Stimulated activated CD4-positive, alpha-beta T cell treated with anti-CD3 and anti-CD28 coated beads, Interleukin-1b, Interleukin-23, amount 100 ng/mL, for 4 hours (primary cell): ENCODE measurements at regions not wholly inside any gene's neighbourhood (a gene's known extent, or its start where the extent isn't known, plus 50 kb on each side); places are given as distances from the start of the nearest gene placed in this dataset.

Experiments
- DNase-seq, 2 donors: peaks; one replicate each; pipeline ENCODE4 v3.0.0-alpha.2; 2020; ENCODE audit warnings: low read depth in 2 of 2

DNA sequence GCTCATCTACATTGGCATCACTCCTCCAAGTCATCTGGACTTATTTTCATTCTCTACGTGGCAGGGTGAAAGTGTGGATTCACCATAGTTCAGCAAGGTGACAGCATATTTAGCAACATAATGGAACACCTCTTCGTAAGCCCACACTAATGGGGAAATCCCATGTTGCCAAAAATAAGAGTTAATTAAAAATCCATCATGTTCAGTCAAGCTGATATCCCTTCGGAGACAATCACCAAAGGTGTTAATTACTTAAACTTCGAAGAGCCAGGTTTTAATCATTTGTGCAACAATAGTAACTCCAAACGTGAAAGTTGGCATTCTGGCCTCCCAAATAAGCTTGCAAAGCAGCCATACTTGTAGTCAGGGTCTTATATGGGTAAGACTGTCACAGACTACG lies 242.9 kb downstream of the NSG2 start:
- no peak for DNase-seq

DNA sequence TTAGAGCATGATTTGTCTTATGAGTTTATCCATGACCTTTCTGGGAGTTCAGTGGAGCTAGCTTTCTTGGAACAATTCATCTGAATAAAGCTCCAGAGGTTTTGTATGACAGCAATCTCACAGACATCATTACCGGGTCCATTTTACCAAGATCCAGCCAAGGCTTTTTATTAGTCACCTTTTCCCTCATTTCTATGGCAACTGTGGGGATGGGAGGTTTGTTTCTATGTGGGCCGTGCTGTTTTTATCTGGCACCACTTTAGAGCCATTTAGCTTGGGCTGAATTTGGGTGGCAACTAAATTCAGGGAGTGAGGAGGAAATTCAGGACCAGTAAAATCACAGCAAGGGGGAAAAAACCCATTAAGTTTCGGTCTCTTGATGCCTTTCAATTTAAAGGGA lies 245.7 kb downstream of the NSG2 start:
- DNase-seq = no peak

DNA sequence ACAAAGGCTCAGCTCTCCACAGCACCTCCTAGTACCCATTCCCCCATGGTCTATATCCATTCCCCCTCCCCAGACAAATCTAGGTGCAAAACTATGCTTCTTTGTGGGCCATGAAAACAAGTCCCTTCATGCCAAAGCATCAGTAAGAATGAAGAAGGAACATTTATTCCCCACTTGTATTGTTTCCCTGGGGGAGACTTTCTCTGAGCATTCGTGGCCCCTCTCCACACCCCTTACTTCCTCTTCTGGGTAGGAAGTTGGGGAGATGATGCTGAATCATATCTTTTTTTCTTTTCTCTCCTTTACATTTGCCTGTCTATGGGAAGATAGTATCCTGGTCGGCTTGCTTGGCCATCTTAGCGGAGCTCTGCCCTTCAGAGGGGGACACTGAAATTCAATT lies 246.8 kb downstream of the NSG2 start:
- no peak for DNase-seq

GRCh38 chr5:174293006-174293405 lies 247.5 kb downstream of the NSG2 start:
- DNase-seq = no peak

GRCh38 chr5:174293481-174293880 lies 248.0 kb downstream of the NSG2 start:
- DNase-seq = no peak

- no peak for DNase-seq
Observed at GRCh38 chr5:174294891-174295620, 249.6 kb downstream of the NSG2 start.

DNA sequence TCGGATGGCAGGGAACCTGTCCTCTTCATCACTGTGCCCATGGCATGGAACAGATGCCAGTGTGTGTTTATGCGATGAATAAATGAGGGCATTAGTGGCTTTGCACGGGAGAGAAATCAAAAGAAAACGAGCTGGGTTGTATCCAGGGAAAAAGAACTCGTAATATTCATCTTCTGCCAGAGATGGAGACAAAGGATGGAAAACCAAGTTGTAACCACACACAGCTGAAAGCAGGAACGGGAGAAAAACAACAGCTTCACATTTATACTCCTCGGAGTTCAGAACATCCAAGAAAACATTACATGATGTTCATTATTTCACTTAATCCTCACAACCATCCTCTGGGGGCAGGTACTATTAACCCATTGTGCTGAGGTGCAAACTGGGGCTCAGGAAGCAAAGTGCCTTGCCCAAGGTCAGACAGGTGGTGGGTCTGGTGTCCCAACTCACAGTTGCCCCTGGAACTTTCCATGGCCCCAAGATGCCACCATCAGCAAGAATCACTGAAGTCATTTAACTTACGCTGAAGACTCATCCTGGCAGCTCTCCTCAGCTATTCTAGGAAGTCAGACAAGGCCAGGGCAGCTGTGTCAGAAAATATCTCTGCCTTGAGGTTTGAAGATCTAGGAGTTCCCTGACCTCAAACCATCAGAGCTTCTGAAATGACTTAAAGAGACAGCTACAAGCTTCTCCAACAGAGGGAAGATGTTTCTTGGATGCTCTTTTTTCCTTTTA lies 250.4 kb downstream of the NSG2 start:
- no peak for DNase-seq

DNA sequence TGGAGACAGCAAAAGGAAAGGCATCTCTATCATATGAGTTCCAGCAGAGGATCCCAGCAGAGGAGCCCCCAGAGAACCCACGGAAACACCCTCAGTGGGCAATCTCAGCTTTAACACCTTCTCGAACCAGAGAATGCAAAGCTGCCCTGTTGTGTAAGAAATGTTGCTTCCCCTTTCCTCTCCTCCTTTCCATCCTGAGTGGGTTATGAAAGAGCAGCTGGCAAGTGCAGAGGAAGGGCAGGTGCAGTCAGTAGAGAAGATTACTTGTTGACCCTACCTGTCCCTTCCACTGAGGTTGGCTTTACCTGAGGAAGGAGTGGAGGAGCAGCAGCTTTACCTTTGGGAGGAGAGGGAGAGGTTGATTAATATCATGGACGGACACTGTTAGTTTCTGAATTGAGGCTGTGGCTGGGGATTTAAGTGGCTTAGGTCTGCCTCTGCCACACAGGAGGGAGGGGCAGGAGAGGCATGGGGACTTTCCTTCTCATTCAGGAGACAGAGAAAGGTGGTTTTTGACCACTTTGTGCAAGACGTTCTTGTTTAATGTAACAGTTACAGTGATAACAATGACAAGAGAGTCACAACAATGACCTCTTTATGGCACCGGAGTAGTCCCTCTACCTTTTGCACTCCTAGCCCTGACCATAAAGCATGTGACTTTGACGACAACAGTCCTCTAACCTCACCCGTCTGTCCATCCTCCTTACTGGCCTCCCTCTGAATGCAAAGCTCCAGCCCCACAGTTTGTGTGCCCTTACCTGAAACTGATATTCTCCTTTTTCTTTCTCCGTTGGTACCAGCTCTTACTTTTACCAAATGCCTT lies 254.8 kb downstream of the NSG2 start:
- no peak for DNase-seq

- DNase-seq = no peak
Observed at GRCh38 chr5:174300941-174301761, 255.6 kb downstream of the NSG2 start.

GRCh38 chr5:174301848-174302625 lies 256.5 kb downstream of the NSG2 start:
- DNase-seq = no peak

GRCh38 chr5:174303035-174303434 lies 257.5 kb downstream of the NSG2 start:
- no peak for DNase-seq

DNA sequence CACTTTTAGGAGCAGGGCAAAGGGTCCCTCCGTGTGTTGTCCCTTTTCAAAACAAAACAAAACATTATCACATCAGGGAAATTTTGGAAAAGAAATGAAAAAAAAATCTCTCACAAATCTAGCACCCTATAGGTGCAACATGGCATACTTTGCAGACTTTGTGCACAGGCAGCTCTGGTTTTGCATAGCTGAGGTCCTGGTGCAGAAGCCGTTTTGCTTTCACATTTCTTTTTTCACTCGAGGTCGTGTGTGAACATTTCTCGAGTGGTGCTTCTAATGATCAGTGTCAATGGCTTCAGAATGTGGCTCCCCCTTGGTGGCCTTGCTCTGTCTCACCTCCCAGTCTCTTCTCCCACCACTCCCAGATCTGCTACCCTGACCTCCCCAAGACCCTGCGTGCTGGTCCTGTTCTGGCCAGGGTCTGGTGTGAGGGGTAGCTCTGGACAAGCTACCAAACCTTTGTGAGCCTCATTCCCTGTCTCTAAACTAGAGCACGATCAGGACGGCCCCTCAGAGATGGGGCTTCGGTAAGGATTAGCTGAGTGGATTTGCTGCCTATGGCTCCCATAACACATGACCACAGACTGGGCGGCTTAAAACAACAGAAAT lies 258.0 kb downstream of the NSG2 start:
- DNase-seq = no peak

- no peak for DNase-seq
Observed at GRCh38 chr5:174305241-174305681, 259.8 kb downstream of the NSG2 start.

- no peak for DNase-seq
Observed at GRCh38 chr5:174306345-174307030, 261.0 kb downstream of the NSG2 start.

- DNase-seq = no peak
Observed at GRCh38 chr5:174307031-174307408, 261.5 kb downstream of the NSG2 start.

DNA sequence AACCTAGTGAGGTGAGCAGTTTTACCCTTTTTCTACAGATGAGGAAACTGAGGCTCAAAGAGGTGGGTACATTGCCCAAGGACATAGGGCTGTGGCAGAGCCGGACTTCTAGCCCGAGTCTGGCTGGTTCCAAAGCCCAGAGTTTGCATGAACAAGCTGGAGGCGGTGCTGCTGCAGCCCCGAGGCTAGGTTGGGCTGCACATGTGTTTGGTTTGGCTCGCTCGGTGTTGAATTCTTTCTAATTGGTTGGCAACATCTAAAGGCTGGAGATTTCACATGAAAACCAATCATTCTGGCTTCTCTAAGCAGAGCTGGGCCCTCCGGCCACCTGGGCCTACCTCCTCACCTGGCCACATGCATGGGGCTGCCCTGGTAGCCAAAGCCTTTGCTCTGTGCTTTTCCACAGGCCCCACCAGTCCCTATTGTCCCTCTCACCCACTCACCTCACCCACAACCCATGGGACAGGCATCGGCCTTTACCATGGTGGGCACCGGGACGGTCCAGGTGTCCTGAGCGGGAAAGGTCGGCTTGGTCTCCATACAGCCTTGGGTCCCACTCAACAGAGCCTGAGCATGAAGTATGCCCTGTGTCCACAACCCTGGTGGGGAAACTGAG lies 262.3 kb downstream of the NSG2 start:
- no peak for DNase-seq

GRCh38 chr5:174309131-174309795 lies 263.8 kb downstream of the NSG2 start:
- DNase-seq = no peak

GRCh38 chr5:174310243-174310642 lies 264.7 kb downstream of the NSG2 start:
- DNase-seq = no peak

DNA sequence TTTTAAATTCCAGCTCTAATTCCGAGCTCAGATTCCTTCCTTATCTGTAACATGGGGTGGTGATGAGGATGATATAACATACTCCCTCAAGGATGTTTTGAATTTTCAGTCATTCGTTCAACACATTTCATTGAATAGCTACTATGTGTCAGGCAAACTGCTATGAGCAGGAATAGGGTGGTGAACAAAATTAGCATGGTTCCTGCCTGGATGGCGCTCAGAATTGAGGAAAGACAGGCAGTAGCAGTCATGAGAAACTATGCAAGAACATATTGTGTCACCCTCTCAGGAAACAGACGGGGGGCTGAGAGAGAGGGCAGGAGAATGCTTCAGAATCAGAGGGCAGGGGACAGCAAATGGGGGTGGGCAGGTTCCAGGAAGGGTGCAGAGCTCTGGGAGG lies 265.2 kb downstream of the NSG2 start:
- no peak for DNase-seq
